DOHH2 (cell line): ENCODE measurements at regions not wholly inside any gene's neighbourhood (a gene's known extent, or its start where the extent isn't known, plus 50 kb on each side); places are given as distances from the start of the nearest gene placed in this dataset.

Experiments used
- CTCF ChIP-seq: fragments of 200-600 bp; sonication (generic); IDR thresholded peaks from one replicate; pipeline ENCODE4 v1.5.1; 2014; ENCODE audit warnings: antibody characterized with exemption, mild to moderate bottlenecking, low read depth, low read length; ENCODE audit not compliant: poor library complexity, severe bottlenecking
- EZH2phosphoT487 ChIP-seq: fragments of 200-600 bp; sonication (generic); IDR thresholded peaks from 2 replicates; pipeline ENCODE4 v1.6.1; 2017; ENCODE audit warnings: borderline replicate concordance, mild to moderate bottlenecking, antibody characterized with exemption, low read length, moderate library complexity, mixed read lengths

- TF ChIP-seq EZH2phosphoT487 (no peak), CTCF (no peak)
Measured at GRCh38 chr2:239574054-239574433, 173.2 kb upstream of the HDAC4 start.
